ENCODE measurements at regions not wholly inside any gene's neighbourhood (a gene's known extent, or its start where the extent isn't known, plus 50 kb on each side); places are given as distances from the start of the nearest gene placed in this dataset.

- TF ChIP-seq CTCF (IDR thresholded peaks at IDR 0.05; ENCODE audit: control extremely low read depth in 1 of 3, insufficient read depth in 1 of 3, low read depth in 1 of 3, low read length in 3 of 3) (no peak), USF2 (IDR thresholded peaks at IDR 0.05; ENCODE audit: low read length) (no peak), SIX5 (IDR thresholded peaks at IDR 0.05; ENCODE audit: low read depth, low read length) (no peak), EP300 (IDR thresholded peaks at IDR 0.05; ENCODE audit: borderline replicate concordance in 1 of 2, low read depth in 2 of 2, low read length in 2 of 2) (no peak), BACH1 (IDR thresholded peaks at IDR 0.05; ENCODE audit: low read length) (no peak)
Measured at GRCh38 chr3:72149645-72150300, 364.8 kb upstream of the PROK2 start.

All from H1 (cell line).